Mucosa of rectum (tissue), 2 donors: ENCODE measurements at regions not wholly inside any gene's neighbourhood (a gene's known extent, or its start where the extent isn't known, plus 50 kb on each side); places are given as distances from the start of the nearest gene placed in this dataset.
"Not testable (repeated sequence)": the region's sequence is repeated elsewhere in the genome, so short reads cannot be mapped to it uniquely, and the experiment has no call there.

Experiments
- H3K27ac ChIP-seq, 2 donors: one replicate each; pipeline ENCODE4 v1.7.0; 2013; ENCODE audit warnings: inconsistent platforms in 2 of 2, low read depth in 2 of 2, low read length in 2 of 2
- H3K27me3 ChIP-seq, 2 donors: one replicate each; pipeline ENCODE4 v1.7.0; 2013; ENCODE audit warnings: low read length in 2 of 2; ENCODE audit not compliant: control insufficient read depth in 2 of 2, insufficient read depth in 2 of 2
- H3K36me3 ChIP-seq, 2 donors: one replicate each; pipeline ENCODE4 v1.7.0; 2013; ENCODE audit warnings: low read length in 2 of 2; ENCODE audit not compliant: control insufficient read depth in 2 of 2, insufficient read depth in 2 of 2
- H3K4me1 ChIP-seq, 2 donors: one replicate each; pipeline ENCODE4 v1.7.0; 2013; ENCODE audit warnings: low read length in 2 of 2, mild to moderate bottlenecking in 1 of 2; ENCODE audit not compliant: control insufficient read depth in 2 of 2, insufficient read depth in 2 of 2
- H3K4me3 ChIP-seq, 2 donors: one replicate each; pipeline ENCODE4 v1.7.0; 2013; ENCODE audit warnings: low read length in 2 of 2
- H3K9ac ChIP-seq, 2 donors: one replicate each; pipeline ENCODE4 v1.7.0; 2013; ENCODE audit warnings: low read length in 2 of 2, low read depth in 1 of 2, mild to moderate bottlenecking in 1 of 2
- H3K9me3 ChIP-seq, 2 donors: one replicate each; pipeline ENCODE4 v1.7.0; 2013; ENCODE audit warnings: low read length in 2 of 2; ENCODE audit not compliant: control insufficient read depth in 2 of 2
- donor health status: healthy.
- donor health status: Normal muscosa, but diverticular disease.

GRCh38 chr7:39793026-39793425 is 157.0 kb upstream of the CDK13 start:
- H3K4me1 ChIP-seq, H3K27me3 ChIP-seq, H3K36me3 ChIP-seq, H3K4me3 ChIP-seq, H3K9ac ChIP-seq, H3K27ac ChIP-seq, H3K9me3 ChIP-seq: not testable (repeated sequence)

DNA sequence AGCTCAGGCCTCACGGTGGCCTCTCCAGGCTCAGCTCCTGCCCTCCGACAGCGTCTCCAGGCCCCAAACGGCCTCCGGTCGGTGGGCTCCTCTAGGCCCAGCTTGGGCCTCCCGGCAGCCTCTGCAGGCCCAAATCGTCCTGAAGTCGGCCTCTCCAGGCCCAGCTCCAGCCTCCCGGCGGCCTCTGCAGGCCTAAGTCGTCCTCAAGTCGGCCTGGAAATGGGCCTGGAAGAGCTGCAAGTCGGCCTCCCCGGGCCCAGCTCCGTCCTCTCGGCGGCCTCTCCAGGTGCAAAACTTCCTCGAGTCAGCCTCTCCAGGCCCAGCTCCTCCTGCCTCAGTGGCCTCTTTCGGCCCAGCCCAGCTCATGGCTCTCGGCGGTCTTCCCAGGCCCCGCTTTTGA is 156.2 kb upstream of the CDK13 start:
- H3K4me1 ChIP-seq, H3K4me3 ChIP-seq, H3K36me3 ChIP-seq, H3K27me3 ChIP-seq, H3K9ac ChIP-seq, H3K9me3 ChIP-seq, H3K27ac ChIP-seq: not testable (repeated sequence)

DNA sequence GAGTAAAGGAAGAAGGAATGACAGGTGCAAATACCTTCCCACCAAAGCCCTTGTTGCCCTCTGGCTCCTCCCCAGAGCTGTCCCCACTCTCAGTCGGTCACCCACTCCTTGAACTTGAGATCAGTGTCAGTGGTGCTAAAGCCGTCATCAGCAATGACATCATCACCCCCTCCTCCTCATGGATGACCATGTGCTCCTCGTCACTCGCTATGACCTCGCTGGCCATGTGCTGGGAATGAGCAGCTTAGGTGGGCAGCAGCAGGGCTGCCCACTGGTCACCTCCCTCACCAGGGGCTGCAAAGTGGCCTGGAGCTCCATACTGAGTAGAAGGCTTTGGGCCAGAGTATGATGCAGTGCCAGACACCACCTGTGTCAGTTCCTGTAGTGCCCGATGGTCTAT is 153.1 kb upstream of the CDK13 start:
- not testable (repeated sequence) for H3K4me1 ChIP-seq, H3K36me3 ChIP-seq, H3K9me3 ChIP-seq, H3K27me3 ChIP-seq, H3K27ac ChIP-seq, H3K4me3 ChIP-seq, H3K9ac ChIP-seq

DNA sequence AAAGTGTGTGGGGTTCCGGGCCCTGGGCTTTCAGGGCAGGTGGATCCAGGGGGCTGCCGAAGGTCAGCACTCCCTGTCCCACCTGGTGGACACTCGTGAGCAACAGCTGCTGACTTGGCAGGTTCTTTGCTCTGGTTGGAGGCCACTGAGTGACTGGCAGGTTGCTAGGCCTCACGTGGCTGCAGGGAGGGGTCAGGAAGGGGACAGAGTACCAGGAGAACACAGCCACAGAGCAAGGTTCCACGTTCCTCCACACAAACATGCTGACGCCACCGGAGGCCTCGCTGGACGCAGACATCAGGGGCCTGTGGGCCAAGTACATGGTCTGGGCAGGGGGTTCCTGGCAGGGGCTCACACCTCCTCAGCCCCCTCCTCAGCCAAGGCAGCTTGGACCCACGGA is 152.0 kb upstream of the CDK13 start:
- not testable (repeated sequence) for H3K27me3 ChIP-seq, H3K36me3 ChIP-seq, H3K9me3 ChIP-seq, H3K9ac ChIP-seq, H3K4me3 ChIP-seq, H3K4me1 ChIP-seq, H3K27ac ChIP-seq

GRCh38 chr7:39808796-39809481 is 141.1 kb upstream of the CDK13 start:
- H3K4me1 ChIP-seq = no peaks in the 10 kb centered on the region
- no peak overlapping the region for H3K9ac ChIP-seq
- H3K27me3 ChIP-seq = no peaks in the 10 kb centered on the region
- no peak overlapping the region for H3K4me3 ChIP-seq
- H3K9me3 ChIP-seq = no peaks in the 10 kb centered on the region
- H3K36me3 ChIP-seq = no peaks in the 10 kb centered on the region
- no peak overlapping the region for H3K27ac ChIP-seq

GRCh38 chr7:39810204-39810642 is 139.8 kb upstream of the CDK13 start:
- H3K36me3 ChIP-seq = no peaks in the 10 kb centered on the region
- no peaks in the 10 kb centered on the region for H3K27me3 ChIP-seq
- H3K9ac ChIP-seq = no peak overlapping the region
- no peak overlapping the region for H3K27ac ChIP-seq
- H3K4me3 ChIP-seq = no peak overlapping the region
- H3K4me1 ChIP-seq = no peaks in the 10 kb centered on the region
- no peaks in the 10 kb centered on the region for H3K9me3 ChIP-seq

DNA sequence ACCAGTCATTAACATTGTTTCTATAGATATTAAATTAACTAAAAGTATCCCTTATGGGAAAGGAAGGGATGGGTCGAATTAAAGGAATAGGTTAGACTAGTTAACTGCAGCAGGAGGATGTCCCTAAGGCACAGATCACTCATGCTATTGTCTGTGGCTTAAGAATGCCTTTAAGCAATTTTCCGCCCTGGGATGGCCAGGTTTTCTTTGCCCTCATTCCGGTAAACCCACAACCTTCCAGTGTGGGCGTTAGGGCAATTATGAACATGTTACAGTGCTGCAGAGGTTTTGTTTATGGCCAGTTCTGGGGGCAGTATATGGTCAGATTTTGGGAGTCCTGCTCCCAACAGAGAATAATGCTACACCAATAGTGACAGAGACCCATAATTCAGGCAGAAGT is 139.3 kb upstream of the CDK13 start:
- no peaks in the 10 kb centered on the region for H3K9me3 ChIP-seq
- no peak overlapping the region for H3K4me3 ChIP-seq
- H3K9ac ChIP-seq = no peak overlapping the region
- peaks cover 0 to 3% of the 10 kb centered on the region in 2 donors for H3K27me3 ChIP-seq
- no peaks in the 10 kb centered on the region for H3K36me3 ChIP-seq
- H3K4me1 ChIP-seq = no peaks in the 10 kb centered on the region
- no peak overlapping the region for H3K27ac ChIP-seq

DNA sequence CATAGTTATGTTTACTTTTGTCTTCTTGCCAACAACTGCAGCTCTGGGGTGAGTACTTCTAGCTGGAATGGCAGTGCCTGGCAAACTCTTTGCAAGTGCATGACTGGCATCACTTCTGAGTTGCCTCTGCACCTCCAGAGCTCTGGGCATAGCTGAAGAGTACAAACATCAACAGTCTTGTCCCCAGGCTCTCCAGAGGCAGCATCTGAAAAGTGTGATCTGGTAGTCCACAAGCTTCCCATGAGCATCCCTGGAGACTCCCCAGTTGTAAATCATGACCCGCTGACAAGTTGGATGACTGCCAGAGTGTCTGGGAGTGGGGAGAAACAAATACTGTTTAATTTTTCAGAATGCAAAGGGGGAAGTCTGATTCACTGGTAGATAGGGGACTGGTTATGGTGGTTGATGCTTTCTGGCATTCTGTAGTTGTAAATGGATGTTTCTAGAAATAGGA is 138.9 kb upstream of the CDK13 start:
- Histone ChIP-seq H3K27me3 (peaks cover 0 to 5% of the 10 kb centered on the region in 2 donors), H3K4me1 (no peaks in the 10 kb centered on the region), H3K9ac (no peak overlapping the region), H3K27ac (no peak overlapping the region), H3K36me3 (no peaks in the 10 kb centered on the region), H3K9me3 (no peaks in the 10 kb centered on the region), H3K4me3 (no peak overlapping the region)

- Histone ChIP-seq H3K27ac (no peak overlapping the region), H3K36me3 (no peaks in the 10 kb centered on the region), H3K27me3 (peaks cover 0 to 5% of the 10 kb centered on the region in 2 donors), H3K4me3 (no peak overlapping the region), H3K4me1 (no peaks in the 10 kb centered on the region), H3K9me3 (no peaks in the 10 kb centered on the region), H3K9ac (no peak overlapping the region)
These were observed 133.5 kb upstream of the CDK13 start for GRCh38 chr7:39816462-39817060.

- no peak overlapping the region for H3K9ac ChIP-seq
- no peaks in the 10 kb centered on the region for H3K36me3 ChIP-seq
- no peak overlapping the region for H3K27ac ChIP-seq
These were observed 130.5 kb upstream of the CDK13 start for GRCh38 chr7:39819514-39819913.

More at GRCh38 chr7:39819514-39819913, 130.5 kb upstream of the CDK13 start:
- Histone ChIP-seq H3K4me3 (no peak overlapping the region), H3K4me1 (no peaks in the 10 kb centered on the region), H3K9me3 (no peaks in the 10 kb centered on the region), H3K27me3 (peaks cover 0 to 5% of the 10 kb centered on the region in 2 donors)
